ENCODE measurements at regions not wholly inside any gene's neighbourhood (a gene's known extent, or its start where the extent isn't known, plus 50 kb on each side); places are given as distances from the start of the nearest gene placed in this dataset.

DNA sequence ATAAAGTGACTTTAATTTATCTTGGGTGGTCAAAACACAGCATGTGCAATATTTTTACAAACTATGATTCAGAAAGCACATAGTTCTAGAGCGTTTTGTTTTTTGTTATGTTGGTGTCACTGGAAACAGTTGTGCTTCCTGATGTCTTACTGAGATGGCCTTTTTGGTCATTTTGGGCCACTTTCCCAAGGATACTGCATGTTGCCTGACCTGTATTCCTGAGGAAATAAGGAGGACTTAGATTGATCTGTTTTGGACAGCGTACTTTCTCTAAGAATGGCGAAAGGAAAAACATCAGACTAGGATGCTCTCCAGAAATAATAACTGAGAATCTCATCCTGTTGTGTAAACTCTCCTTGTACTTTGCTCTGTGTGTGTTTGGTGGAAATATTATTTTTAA lies 451.2 kb downstream of the USP25 start:
- TF ChIP-seq, protein P1, sequence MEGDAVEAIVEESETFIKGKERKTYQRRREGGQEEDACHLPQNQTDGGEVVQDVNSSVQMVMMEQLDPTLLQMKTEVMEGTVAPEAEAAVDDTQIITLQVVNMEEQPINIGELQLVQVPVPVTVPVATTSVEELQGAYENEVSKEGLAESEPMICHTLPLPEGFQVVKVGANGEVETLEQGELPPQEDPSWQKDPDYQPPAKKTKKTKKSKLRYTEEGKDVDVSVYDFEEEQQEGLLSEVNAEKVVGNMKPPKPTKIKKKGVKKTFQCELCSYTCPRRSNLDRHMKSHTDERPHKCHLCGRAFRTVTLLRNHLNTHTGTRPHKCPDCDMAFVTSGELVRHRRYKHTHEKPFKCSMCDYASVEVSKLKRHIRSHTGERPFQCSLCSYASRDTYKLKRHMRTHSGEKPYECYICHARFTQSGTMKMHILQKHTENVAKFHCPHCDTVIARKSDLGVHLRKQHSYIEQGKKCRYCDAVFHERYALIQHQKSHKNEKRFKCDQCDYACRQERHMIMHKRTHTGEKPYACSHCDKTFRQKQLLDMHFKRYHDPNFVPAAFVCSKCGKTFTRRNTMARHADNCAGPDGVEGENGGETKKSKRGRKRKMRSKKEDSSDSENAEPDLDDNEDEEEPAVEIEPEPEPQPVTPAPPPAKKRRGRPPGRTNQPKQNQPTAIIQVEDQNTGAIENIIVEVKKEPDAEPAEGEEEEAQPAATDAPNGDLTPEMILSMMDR (IDR thresholded peaks at IDR 0.05): no peak
- no peak for TF ChIP-seq EP300 (IDR thresholded peaks at IDR 0.05)

All from suprapubic skin (tissue), 3 donors.